AG09309 (cell line): ENCODE measurements at regions not wholly inside any gene's neighbourhood (a gene's known extent, or its start where the extent isn't known, plus 50 kb on each side); places are given as distances from the start of the nearest gene placed in this dataset.

Source experiments
- DNase-seq: peaks from one replicate; pipeline ENCODE4 v3.0.0-alpha.2; 2010; ENCODE audit warnings: low read depth
- H3K4me3 ChIP-seq: 2 replicates; pipeline ENCODE4 v1.5.1; 2011; ENCODE audit warnings: mild to moderate bottlenecking, low read depth, low read length, moderate library complexity; ENCODE audit not compliant: control insufficient read depth
- TF ChIP-seq, protein P1 (sequence below): IDR thresholded peaks from 2 replicates; pipeline ENCODE4 v1.5.1; 2011; ENCODE audit warnings: mild to moderate bottlenecking, low read depth, low read length, inconsistent platforms; ENCODE audit not compliant: insufficient read depth, control insufficient read depth; ENCODE audit errors: missing control alignments

DNA sequence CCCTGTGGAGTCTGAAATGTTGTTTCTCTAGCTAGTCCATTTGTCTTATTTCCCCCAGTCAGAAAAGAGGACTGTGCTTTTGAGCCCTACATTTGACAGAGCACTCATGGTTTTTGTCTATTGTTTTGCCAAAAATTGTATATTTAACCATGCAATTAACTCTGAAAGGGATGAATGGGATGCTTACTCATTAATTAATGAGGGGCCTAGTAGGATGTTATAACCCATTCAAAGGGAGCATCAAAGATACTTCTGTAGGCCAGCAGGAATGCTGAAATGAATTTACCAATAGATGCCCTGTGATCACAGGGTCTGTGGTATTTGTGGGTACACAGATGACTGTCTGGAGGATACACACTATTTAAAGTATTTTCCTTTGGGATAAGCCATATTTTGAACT lies 147.7 kb downstream of the FCRL5 start:
- DNase-seq: no peak
- TF ChIP-seq, protein P1, sequence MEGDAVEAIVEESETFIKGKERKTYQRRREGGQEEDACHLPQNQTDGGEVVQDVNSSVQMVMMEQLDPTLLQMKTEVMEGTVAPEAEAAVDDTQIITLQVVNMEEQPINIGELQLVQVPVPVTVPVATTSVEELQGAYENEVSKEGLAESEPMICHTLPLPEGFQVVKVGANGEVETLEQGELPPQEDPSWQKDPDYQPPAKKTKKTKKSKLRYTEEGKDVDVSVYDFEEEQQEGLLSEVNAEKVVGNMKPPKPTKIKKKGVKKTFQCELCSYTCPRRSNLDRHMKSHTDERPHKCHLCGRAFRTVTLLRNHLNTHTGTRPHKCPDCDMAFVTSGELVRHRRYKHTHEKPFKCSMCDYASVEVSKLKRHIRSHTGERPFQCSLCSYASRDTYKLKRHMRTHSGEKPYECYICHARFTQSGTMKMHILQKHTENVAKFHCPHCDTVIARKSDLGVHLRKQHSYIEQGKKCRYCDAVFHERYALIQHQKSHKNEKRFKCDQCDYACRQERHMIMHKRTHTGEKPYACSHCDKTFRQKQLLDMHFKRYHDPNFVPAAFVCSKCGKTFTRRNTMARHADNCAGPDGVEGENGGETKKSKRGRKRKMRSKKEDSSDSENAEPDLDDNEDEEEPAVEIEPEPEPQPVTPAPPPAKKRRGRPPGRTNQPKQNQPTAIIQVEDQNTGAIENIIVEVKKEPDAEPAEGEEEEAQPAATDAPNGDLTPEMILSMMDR: no peak

DNA sequence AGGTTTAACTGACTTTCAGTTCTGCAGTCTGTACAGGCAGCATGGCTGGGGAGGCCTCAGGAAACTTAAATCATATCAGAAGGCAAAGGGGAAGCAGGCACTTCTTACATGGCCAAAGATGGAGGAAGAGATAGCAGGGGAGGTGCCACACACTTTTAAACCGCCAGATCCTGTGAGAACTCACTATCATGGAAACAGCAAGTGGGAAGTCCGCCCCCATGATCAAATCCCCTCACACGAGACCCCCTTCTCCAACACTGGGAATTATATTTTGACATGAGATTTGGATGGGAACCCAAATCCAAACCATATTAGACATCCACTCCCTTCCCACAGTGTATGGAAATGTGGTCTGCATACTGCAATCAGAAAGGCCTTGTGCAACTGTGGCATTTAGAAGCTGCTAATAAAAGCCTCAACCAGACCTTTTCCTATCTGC lies 148.2 kb downstream of the FCRL5 start:
- H3K4me3 ChIP-seq: no peak overlapping the region
- TF ChIP-seq, protein P1: no peak
- no peak for DNase-seq

More for the DNA sequence above, 147.7 kb downstream of the FCRL5 start:
- H3K4me3 ChIP-seq: no peak overlapping the region

- TF ChIP-seq, protein P1: no peak
- no peak overlapping the region for H3K4me3 ChIP-seq
- DNase-seq: no peak
These were observed 148.7 kb downstream of the FCRL5 start for GRCh38 chr1:157403608-157404007.

- H3K4me3 ChIP-seq: no peak overlapping the region
- no peak for DNase-seq
- TF ChIP-seq, protein P1: no peak
These were observed 149.1 kb downstream of the FCRL5 start for GRCh38 chr1:157403203-157403602.

GRCh38 chr1:157400766-157401165 lies 151.5 kb downstream of the FCRL5 start:
- H3K4me3 ChIP-seq: no peak overlapping the region
- DNase-seq: no peak
- TF ChIP-seq, protein P1: no peak

DNA sequence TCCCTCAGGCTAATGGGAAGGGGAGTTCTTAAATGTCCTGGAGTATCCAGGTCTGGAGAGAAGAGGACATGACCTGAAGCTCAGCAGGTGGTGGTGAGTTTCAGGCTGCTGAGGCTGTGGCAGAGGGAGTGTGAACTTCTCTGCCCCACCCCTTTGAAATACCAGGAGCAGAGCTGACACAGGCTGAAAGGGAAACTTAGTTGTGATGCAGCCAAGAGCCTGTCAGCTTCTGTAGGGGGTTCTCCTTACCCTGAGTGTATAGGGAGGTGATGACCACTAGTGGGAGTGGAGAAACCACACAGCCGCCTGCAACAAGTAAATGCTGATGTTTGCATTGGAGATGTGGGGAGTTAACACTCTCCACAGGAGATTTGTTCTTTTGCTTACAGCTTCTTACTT lies 152.3 kb downstream of the FCRL5 start:
- no peak overlapping the region for H3K4me3 ChIP-seq
- no peak for DNase-seq
- TF ChIP-seq, protein P1: no peak

GRCh38 chr1:157399343-157399983 lies 152.9 kb downstream of the FCRL5 start:
- DNase-seq: no peak
- no peak overlapping the region for H3K4me3 ChIP-seq
- TF ChIP-seq, protein P1: no peak
